ENCODE measurements at regions not wholly inside any gene's neighbourhood (a gene's known extent, or its start where the extent isn't known, plus 50 kb on each side); places are given as distances from the start of the nearest gene placed in this dataset.

DNA sequence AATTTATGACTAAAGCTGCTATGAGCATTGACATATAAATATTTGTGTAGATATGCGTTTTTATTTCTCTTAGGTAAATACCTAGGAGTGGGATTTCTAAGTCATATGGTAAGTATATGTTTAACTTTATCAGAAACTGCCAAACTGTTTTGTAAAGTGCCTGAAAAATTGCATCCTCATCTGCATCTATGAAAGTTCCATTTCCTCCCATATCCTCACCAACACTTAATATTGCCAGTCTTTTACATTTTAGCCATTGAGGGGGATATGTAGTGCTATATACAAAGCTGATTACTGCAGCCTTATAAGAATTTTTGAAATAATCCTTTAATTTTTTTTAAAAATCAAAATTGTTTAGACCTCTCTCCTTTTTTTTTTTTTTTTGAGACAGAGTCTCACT lies 123.1 kb upstream of the SPRY4 start:
- TF ChIP-seq, protein P1, sequence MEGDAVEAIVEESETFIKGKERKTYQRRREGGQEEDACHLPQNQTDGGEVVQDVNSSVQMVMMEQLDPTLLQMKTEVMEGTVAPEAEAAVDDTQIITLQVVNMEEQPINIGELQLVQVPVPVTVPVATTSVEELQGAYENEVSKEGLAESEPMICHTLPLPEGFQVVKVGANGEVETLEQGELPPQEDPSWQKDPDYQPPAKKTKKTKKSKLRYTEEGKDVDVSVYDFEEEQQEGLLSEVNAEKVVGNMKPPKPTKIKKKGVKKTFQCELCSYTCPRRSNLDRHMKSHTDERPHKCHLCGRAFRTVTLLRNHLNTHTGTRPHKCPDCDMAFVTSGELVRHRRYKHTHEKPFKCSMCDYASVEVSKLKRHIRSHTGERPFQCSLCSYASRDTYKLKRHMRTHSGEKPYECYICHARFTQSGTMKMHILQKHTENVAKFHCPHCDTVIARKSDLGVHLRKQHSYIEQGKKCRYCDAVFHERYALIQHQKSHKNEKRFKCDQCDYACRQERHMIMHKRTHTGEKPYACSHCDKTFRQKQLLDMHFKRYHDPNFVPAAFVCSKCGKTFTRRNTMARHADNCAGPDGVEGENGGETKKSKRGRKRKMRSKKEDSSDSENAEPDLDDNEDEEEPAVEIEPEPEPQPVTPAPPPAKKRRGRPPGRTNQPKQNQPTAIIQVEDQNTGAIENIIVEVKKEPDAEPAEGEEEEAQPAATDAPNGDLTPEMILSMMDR (IDR thresholded peaks at IDR 0.05) = no peak
- H3K9me3 ChIP-seq = peaks cover 4% of the 10 kb centered on the region
- no peaks in the 10 kb centered on the region for H3K4me1 ChIP-seq
- H3K27me3 ChIP-seq (ENCODE audit: insufficient read depth in 3 of 3, low read length in 2 of 3) = no peaks in the 10 kb centered on the region
- ATAC-seq = no peak
- no peak overlapping the region for H3K27ac ChIP-seq
- H3K36me3 ChIP-seq (ENCODE audit: insufficient read depth in 1 of 2, low read depth in 1 of 2) = no peaks in the 10 kb centered on the region
- DNase-seq = no peak
- 95 to 97% (median 95%) methylated on average over 1 of the region's 1 CpG for WGBS, 3 donors
- no peak overlapping the region for H3K4me3 ChIP-seq
- intact Hi-C loops (cut with DNase I) = no loop called here

DNA sequence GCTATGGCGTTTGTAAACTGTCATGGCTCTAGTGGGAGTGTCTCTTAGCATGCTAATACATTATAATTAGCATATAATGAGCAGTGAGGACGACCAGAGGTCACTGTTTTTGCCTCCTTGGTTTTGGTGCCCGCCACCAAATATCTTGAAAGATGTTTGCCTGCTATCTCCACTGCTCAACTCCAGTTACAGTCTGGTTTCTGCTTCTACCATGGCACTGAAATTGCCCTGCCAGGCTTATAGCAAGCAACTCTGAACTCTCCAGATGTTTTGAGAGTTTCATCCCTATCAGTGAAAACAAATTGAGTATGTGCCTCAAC lies 122.1 kb upstream of the SPRY4 start:
- ATAC-seq = no peak
- 58 to 64% (median 60%) methylated on average over 3 of the region's 3 CpGs for WGBS, 3 donors
- no peak for DNase-seq
- H3K4me1 ChIP-seq = no peaks in the 10 kb centered on the region
- no peaks in the 10 kb centered on the region for H3K36me3 ChIP-seq (ENCODE audit: insufficient read depth in 1 of 2, low read depth in 1 of 2)
- TF ChIP-seq, protein P1 (IDR thresholded peaks at IDR 0.05) = no peak
- no peaks in the 10 kb centered on the region for H3K27me3 ChIP-seq (ENCODE audit: insufficient read depth in 3 of 3, low read length in 2 of 3)
- no peak overlapping the region for H3K27ac ChIP-seq
- intact Hi-C loops (cut with DNase I) = no loop called here
- no peak overlapping the region for H3K4me3 ChIP-seq
- peaks cover 4% of the 10 kb centered on the region for H3K9me3 ChIP-seq

DNA sequence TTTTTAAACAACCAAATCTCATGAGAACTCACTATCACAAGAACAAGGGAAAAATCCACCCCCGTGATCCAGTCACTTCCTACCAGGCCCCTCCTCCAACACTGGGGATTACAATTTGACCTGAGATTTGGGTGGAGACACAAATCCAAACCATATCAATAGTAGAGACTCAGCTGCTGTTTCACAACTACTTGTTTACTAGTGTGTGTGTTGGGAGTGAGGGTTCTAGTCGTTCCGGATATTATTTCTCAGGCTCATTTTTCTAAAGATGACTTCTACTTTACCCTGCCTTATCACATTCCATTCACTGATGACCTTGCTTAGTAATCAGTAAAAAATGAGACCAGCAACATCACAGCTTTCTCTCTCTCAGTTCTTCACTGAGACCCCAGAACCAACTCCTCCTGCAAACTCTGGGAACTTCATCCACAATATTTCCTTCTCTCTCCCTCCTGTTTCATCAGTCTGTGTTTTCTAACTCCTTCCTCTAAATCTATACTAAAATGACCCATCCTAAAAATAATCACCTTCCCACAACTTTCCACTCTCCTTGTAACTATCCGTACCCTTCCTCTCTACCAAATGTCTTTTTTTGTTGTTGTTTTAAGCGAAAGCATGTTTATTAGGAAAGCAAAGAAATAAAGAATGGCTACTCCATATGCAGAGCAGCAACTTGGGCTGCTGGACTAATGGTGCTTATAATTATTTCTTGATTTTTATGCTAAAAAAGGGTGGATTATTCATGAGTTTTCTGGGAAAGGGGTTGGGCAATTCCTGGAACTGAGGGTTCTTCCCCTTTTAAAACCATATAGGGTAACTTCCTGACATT lies 121.5 kb upstream of the SPRY4 start:
- WGBS, 3 donors = 57 to 63% (median 59%) methylated on average over 5 of the region's 5 CpGs
- no peak for ATAC-seq
- Histone ChIP-seq H3K27me3 (ENCODE audit: insufficient read depth in 3 of 3, low read length in 2 of 3) (peaks cover 0 to 2% (median 0%) of the 10 kb centered on the region in 3 donors), H3K4me3 (no peak overlapping the region), H3K4me1 (no peaks in the 10 kb centered on the region), H3K9me3 (peaks cover 4% of the 10 kb centered on the region), H3K27ac (no peak overlapping the region), H3K36me3 (ENCODE audit: insufficient read depth in 1 of 2, low read depth in 1 of 2) (no peaks in the 10 kb centered on the region)
- intact Hi-C loops (cut with DNase I) = no loop called here
- TF ChIP-seq, protein P1 (IDR thresholded peaks at IDR 0.05) = no peak
- DNase-seq = no peak

DNA sequence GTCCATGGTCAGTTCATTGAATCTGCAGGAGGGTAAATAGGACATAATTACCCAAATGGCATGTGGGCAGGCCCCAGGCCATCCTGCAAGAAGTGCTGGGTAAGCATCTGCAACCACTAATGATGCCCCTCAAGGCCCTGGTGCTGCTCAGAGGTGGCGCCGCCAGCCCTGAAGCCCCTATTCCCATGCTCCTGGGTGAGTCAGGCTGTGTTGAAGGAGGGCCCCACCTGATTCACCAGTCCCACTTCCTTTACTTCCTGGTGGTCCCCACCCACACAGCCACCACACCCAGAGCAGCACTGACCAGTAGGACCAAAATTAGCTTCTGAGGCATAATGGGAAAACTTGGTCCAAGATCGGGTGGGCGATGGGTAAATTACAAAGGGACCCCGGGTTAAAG lies 120.4 kb upstream of the SPRY4 start:
- intact Hi-C loops (cut with DNase I) = no loop called here
- TF ChIP-seq, protein P1 (IDR thresholded peaks at IDR 0.05) = no peak
- ATAC-seq (no peak), DNase-seq (no peak)
- WGBS, 3 donors = 89 to 96% (median 94%) methylated on average over 5 of the region's 5 CpGs
- Histone ChIP-seq H3K9me3 (peaks cover 4% of the 10 kb centered on the region), H3K4me3 (no peak overlapping the region), H3K4me1 (no peaks in the 10 kb centered on the region), H3K27me3 (ENCODE audit: insufficient read depth in 3 of 3, low read length in 2 of 3) (peaks cover 0 to 7% (median 0%) of the 10 kb centered on the region in 3 donors), H3K27ac (no peak overlapping the region), H3K36me3 (ENCODE audit: insufficient read depth in 1 of 2, low read depth in 1 of 2) (no peaks in the 10 kb centered on the region)

GRCh38 chr5:142441616-142442015 lies 116.8 kb upstream of the SPRY4 start:
- Histone ChIP-seq H3K4me1 (no peaks in the 10 kb centered on the region), H3K27me3 (ENCODE audit: insufficient read depth in 3 of 3, low read length in 2 of 3) (peaks cover 0 to 7% (median 0%) of the 10 kb centered on the region in 3 donors), H3K4me3 (no peak overlapping the region), H3K36me3 (ENCODE audit: insufficient read depth in 1 of 2, low read depth in 1 of 2) (no peaks in the 10 kb centered on the region), H3K9me3 (no peaks in the 10 kb centered on the region), H3K27ac (no peak overlapping the region)
- WGBS, 3 donors = 32 to 61% (median 54%) methylated on average over 12 of the region's 12 CpGs
- TF ChIP-seq, protein P1 (IDR thresholded peaks at IDR 0.05) = no peak
- intact Hi-C loops (cut with DNase I) = no loop called here
- no peak for DNase-seq
- no peak for ATAC-seq

Data from psoas muscle (tissue), 7 donors.